Midbrain (tissue), 1 donor: ENCODE measurements at regions not wholly inside any gene's neighbourhood (a gene's known extent, or its start where the extent isn't known, plus 50 kb on each side); places are given as distances from the start of the nearest gene placed in this dataset.
A peak's percentile ranks its signal among the peaks of the same experiment; 100 is the strongest.
"Not testable (repeated sequence)": the region's sequence is repeated elsewhere in the genome, so short reads cannot be mapped to it uniquely, and the experiment has no call there.

Experiments used
- DNase-seq: peaks from one replicate; lab custom pipeline; 2025; lab: John Stamatoyannopoulos, UW

DNA sequence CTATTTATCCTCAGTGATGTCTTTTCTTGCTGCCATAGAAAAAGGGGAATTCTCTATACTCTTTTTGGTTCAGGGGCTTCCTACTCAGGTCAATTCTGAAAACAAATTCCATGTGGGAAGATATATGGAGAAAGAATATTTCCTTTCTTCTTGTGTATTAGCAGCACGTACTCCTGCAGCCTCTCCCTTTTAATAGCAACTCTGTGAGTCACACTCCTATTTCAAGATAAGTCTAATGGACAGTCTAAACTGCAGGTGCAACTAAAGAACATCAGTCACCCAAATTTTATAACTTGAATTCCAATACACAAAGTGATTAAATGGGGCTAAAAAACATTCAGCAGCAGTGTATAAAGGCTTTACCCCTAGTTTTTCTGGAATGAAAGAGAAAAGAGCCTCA lies 942.2 kb downstream of the CNTNAP5 start:
- DNase-seq, result no peak

DNA sequence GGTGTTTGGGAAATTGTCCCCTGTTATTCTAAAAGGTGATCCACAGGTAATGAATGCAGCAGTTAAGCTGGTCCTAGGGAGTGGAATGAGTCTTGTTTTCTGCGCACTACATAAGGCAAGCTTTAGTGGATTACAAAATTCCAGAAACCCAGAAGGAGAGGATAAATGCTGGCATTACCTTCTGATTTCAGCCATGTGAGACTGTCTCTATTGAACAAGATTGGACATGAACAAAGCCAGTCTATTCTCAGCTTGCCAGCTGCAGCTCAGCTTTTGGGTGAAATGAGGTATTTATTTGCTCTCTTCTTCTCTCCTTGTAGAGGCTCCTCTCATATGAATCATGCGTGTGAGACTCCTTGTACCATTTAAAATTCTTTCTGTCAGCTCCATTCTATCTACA lies 944.9 kb downstream of the CNTNAP5 start:
- peak; percentile 59 for DNase-seq

DNA sequence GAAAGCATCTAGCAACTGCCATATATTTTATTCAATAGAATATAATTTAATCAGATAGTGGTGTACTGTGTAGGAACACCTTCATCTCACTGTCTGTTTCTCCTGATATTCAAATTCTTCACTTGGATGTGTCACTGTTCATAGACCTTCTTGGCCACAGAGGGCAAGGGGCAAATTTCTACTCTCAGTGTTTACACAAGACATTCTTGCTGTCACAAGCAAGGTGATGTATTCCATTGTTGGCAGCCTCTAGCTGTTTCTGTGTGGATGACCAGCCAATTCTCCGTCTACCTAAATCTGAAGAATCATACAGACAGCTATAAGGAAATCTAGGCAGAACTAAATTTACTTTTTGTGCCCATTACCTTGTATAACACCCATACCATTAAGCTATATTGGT lies 948.3 kb downstream of the CNTNAP5 start:
- DNase-seq, result no peak

DNA sequence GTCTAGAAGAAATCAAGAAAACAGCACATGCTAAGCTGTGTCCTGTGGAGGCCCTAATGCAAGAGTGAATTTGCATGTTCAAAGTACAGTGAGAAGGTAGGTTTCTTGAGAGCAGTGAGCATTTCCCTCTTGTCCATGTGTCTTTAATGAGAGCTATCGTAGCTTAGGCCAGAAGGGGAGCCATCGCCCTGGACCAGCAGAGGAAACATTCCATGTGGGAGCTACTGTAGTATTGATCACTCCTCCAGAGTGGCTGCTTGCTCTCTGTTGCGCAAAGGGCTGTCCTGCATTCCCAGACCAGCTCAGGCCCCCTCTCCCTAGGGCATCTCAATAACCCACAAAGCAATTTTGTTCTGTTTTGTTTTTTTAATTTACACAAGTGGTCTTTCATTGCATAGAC lies 950.1 kb downstream of the CNTNAP5 start:
- no peak for DNase-seq

DNA sequence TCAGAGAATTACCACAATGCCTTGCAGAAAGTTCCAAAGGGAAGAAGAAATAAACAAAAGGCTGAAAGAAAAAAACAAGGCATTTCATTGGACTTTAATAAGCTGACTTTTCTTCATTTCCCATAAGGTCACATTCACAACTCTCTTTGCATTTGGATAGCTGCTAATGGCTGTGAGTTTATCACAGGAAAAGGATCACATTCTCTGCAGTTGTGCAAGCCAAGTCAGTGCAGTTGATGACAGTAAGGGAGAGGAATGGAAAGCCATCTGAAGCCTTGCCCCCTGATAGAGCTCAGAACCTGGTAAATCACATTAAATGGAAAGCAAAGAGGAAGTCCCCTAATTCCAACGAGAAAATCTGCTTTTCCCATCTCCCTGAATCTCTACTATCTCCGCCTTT lies 950.6 kb downstream of the CNTNAP5 start:
- DNase-seq, result no peak

DNA sequence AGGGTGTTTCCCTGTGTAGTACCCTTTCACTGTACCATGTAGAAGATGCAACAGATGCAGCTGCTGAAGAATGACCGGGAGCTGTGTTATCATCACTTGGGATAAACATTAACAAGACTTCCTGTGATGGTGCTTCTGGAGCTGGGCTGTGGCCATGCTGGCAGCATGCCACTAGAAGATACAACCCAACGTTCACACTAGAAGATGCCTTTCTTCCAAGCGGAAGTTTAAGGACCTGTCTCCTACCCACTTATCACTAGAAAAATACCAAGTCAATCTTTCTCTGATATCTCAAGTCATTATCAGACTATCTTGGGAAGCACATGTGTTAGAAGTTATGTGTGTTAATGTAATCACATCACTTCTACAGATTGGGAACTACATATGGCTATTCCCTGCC lies 953.5 kb downstream of the CNTNAP5 start:
- DNase-seq, result no peak

DNA sequence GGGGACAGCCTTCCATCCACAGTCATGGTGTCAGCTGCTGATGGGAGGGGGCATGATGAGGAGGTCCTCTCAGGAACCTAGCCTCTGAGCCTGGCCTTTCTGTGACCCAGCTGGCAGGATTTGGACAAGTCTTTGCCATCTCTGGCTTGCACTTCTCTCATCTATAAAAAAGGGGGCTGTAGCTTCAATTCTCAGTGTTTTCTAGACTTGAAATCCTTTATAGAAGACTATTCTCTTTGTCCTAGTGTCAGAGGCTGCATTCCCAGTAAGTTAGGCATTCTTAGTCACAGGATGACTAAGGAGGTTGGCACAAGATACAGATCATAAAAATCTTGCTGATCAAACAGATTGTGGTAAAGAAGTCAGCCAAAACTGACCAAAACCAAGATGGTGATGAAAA lies 958.5 kb downstream of the CNTNAP5 start:
- no peak for DNase-seq

DNA sequence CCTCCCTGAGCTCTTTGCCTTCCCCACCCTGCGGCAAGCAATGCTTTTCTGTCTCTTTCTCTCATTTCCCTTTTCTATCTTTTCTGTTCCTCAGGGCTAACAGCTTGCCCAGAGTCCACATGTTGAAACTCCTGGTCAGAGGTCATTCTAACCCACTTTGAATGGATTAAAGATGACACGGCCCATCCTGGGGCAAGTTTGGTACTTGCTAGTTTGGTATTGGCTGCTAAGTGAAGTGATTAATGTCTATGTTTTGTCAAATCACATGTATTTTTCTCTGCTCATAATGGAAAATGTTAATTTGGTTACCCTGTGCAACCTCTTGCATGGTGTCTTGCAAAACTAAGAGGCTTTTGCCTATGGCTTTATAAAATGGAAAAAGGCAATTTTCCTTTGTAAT lies 960.2 kb downstream of the CNTNAP5 start:
- no peak for DNase-seq

DNA sequence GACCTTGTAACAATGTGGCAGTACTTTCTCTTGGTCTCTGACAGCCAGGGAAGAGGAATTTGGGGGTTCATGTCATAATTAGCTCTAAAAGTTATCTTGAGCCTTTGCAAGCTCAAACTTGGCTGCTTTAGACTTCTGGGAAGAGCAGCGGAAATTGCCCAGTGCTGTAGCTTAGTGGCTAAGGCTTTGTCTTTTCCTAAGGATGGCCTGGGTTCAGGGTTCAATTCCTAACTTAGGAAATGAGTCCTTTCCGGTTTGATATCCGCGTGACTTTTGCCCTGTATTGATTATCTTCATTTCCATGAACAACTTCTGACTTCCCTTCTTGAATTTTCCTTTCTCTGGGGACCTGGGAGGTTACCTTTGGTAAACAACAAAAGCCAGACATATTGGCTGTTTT lies 961.0 kb downstream of the CNTNAP5 start:
- DNase-seq, result no peak

DNA sequence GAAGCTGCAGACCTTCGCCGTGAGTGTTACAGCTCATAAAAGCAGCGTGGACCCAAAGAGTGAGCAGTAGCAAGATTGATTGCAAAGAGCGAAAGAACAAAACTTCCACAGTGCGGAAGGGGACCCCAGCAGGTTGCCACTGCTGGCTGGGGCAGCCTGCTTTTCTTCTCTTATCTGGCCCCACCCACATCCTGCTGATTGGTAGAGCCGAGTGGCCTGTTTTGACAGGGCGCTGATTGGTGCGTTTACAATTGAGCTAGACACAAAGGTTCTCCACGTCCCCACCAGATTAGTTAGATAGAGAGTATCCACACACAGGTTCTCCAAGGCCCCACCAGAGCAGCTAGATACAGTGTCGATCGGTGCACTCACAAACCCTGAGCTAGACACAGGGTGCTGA lies 961.8 kb downstream of the CNTNAP5 start:
- DNase-seq, result not testable (repeated sequence)

DNA sequence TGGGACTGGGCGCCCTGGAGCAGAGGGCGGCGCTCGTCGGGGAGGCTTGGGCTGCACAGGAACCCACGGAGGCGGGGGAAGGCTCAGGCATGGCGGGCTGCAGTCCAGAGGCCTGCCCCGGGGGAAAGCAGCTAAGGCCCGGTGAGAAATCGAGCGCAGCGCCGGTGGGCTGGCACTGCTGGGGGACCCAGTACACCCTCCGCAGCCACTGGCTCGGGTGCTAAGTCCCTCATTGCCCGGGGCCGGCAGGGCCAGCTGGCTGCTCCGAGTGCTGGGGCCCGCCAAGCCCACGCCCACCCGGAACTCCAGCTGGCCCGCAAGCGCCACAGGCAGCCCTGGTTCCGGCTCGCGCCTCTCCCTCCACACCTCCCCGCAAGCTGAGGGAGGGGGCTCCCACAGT lies 962.3 kb downstream of the CNTNAP5 start:
- DNase-seq, result not testable (repeated sequence)

DNA sequence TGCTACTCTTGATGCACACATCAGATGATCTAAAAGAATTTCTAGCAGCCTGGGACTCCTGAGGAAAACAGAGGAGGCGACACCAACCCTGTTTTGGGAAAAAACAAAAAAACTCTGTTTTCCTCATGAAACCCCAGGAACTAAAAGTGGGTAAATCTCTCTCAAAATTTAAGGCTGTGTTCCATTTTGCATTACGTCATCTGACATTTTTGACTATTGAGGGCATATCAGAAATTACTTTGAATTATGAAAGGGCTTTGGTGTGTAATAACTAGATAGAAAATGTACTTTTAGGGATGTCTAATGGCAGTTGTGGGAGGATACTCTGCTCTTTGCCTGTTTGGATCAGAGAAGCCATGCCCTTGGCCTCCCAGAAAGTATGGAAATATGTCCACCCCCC lies 963.0 kb downstream of the CNTNAP5 start:
- no peak for DNase-seq

DNA sequence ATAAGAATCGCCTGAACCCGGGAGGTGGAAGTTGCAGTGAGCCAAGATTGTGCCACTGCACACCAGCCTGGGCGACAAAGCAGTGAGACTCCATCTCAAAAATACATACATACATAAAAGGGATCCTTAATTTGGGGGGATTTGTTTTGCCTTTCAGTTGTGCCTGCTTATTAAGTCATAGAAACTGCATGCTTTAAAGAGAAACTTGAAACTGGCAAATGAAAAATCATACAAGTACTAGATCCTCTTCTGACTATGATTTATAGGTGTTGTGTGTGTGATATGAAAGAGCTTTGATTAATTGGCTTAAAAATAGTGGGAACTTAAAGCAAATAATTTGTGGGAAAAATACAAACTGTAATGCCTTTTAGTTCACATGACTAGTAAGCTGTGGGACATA lies 963.7 kb downstream of the CNTNAP5 start:
- DNase-seq, result no peak

DNA sequence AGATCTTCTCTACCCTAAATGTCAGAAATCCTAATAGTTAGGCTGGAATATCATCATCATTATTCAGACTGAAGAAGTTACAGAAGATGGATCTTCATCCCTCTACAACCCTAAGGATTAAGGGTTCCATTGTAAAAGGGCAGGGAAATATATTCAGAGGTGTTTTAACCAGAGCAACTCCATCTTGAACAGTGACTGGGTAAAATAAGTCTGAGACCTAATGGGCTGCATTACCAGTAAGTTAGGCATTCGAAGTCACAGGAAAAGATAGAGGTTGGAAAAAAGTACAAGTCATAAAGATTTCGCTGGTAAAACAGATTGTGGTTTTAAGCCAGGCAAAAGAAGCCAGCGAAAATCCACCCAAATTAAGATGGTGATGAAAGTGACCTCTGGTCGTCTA lies 968.7 kb downstream of the CNTNAP5 start:
- no peak for DNase-seq

DNA sequence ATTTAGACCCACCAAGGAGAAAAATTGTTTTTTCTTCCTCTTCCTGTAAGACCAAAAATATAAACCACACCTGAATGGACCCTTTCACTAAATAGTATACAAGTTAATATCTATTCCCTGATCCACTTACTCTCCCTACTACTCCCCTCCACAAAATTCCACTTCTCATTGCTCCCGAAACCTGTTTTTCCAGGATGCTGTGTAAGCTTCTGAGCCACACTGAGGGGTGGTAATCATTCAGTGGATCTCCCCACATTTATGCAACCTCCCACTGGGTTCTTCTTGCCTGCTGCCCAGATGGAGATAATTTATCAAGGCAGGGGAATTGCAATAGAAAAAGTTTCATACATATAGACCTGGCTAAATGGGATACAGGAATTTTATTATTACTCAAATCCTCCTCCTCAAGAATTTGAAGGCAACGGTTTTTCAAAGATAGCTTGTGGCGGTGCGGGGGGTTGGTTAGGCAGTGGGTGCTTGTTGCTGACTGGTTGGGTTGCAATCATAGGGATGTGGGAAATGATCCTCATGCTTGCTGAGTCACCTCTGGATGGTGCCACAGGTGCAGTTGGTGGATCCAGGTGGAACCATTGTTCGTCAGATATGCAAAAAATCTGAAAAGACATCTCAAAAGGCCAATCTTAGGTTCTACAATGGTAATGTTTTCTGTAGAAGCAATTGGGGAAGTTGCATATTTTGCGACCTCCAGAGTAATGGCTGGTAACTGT lies 970.3 kb downstream of the CNTNAP5 start:
- DNase-seq, result no peak

DNA sequence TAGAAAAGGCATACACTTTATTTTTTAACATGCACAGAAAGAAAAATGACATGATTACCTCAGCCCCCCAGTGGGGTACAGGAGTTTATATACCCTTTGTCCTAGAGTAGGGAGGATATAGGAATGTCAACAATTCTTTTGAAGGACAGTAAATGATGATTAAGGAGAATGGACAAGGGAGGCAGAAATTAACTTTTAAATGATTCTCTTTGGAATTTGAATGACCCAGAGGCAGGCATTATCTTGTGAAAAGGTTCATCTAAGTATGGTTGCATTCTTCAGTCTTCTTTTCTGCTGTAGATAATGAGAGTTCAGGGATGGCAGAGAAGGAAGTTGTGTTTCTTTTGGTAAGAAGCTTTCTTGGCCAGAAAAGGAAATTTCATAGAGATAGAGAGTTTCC lies 971.3 kb downstream of the CNTNAP5 start:
- no peak for DNase-seq

DNA sequence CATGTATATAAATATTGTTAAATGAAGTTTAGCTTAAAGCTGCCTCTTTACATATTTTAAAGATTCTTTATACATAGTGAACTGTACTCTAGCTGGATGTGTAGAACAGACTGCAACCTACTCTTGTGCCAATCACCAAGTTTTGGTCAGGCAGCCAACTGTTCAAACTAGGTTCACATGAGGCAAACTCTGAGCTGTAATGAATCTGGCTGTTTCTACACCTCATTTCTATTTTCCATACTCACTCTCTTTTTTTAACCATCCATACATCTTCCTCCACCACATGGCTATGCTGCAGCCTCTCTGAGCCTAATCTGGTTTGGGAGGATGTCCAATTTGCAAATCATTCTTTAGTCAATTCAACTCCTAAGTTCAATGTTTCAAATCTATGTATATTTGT lies 974.8 kb downstream of the CNTNAP5 start:
- no peak for DNase-seq

DNA sequence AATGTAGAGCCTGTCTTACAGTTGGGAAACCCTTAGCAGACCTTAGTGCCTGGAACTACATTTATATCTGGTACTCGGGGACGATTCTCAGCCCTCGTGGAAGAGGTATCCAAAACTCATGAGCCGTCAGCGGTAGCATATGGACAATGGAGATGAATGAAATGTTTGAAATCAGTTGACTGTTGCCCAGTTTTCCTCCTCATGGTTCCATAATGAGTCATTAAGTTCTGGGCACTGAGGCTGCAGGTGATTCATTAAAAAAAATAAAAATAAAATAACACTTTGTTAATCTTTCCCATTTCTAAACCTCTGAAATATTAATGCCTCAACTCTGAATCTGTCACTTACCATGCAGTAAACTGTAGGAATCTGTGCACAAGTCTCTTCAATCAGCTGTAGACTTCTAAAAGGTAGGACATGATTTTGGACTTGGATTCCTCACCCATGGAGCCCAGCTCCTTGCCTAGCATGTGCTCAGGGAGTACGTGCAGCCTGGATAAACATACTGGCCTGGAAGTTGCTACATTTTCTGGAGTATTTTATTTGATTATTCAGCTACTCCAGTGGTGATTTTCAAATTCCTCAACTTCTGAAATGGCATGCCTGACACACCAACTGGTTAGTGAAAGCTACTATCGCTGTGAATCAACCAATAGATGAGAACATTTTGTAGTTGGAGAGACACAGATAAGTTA lies 979.2 kb downstream of the CNTNAP5 start:
- DNase-seq, result no peak

DNA sequence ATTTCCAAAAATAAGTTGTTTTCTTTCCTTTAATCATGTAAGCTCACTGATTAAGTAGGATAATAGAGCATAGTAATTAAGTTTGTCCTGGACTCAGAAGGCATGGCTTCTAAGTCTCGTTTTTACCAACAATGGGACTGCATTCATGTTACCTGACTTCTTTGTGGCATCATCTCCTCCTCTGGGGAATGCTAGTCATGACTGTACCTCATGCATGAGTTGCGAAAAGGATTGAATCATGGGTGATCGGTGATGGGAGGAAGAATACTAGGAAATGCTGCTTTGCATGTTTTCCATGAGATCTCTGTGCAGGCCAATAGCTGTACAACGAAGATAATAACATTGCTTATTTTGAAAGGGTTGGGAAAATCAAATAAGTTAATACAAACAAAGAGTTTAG lies 981.6 kb downstream of the CNTNAP5 start:
- DNase-seq, result no peak

DNA sequence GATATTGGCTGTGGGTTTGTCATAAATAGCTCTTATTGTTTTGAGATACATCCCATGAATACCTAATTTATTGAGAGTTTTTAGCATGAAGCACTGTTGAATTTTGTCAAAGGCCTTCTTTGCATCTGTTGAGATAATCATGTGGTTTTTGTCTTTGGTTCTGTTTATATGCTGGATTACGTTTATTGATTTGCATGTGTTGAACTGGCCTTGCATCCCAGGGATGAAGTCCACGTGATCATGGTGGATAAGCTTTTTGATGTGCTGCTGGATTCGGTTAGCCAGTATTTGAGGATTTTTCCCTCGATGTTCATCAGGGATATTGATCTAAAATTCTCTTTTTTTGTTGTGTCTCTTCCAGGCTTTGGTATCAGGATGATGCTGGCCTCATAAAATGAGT lies 1003.6 kb downstream of the CNTNAP5 start:
- peak; percentile 24 for DNase-seq

DNA sequence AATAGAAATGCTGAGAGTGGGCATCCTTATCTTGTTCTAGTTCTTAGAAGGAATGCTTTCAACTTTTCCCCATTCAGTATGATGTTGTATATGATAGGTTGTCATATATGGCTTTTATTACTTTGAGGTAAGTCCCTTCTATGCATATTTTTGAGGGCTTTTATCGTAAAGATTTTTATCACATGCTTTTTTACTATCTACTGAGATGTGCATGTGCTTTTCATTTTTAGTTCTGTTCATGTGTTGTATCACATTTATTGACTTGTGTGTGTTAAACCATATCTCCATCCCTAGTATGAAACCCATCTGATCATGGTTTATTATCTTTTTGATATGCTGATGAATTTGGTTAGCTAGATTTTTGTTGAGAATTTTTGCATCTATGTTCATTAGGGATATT lies 1008.8 kb downstream of the CNTNAP5 start:
- no peak for DNase-seq

DNA sequence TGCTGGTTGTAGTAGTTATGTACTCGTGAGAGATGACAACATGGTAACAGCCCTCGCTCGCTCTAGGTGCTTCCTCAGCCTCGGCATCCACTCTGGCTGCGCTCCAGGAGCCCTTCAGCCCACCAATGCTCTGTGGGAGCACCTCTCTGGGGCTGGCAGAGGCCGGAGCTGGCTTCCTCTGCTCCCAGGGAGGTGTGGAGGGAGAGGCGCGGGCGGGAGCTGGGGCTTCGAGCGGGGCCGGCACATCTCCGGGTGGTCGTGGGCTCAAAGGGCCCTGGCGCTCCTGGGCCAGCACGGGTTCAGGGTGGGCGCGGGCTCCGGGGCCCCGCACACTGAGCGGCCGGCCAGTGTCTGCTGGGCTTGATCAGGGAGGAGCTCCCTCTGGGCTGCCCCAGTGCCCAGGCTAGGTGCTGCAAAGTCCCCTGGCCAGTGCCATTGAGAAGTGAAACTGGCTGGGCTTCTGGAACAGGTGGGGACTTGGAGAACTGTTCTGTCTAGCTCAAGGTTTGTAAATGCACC lies 1012.1 kb downstream of the CNTNAP5 start:
- no peak for DNase-seq

DNA sequence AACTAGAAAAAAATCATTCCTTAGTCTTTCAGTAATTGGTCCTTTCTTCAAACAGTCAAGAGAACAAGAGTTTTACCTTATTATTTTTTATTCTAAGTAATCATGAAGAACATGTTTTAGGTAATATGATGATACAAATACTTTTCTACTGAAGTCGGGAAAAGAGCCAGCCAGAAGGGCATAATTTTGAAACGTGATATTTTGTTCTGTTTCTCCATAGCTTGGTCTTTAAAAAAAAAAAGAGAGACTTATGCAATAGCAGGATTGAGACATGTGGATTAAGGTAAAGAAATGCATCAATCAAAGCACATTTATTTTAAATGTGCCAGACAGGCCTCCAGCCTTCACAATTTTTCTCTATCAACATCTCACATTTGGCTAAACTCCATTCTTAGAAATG lies 1016.8 kb downstream of the CNTNAP5 start:
- no peak for DNase-seq

DNA sequence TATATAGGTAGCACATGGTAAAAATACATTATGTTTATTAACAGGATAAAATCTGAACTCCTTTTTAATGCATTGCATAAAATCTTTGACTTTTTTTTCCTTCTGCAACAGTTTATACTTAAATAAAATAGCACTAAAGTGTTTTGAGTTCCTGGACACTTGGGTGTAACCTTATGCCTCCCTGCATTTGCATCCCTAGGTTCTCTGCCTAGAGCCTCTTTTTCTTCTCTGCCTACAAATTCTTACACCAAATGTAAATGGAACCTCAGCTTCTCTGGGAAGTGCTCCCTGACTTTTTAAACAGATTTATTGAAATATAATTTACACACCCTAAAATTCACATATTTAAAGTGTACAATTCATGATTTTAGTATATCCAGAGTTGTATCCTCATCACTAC lies 1017.6 kb downstream of the CNTNAP5 start:
- no peak for DNase-seq
